Duodenal mucosa (tissue), 2 donors: ENCODE measurements at regions not wholly inside any gene's neighbourhood (a gene's known extent, or its start where the extent isn't known, plus 50 kb on each side); places are given as distances from the start of the nearest gene placed in this dataset.

ENCODE experiments used
- H3K27ac ChIP-seq: one replicate; pipeline ENCODE4 v1.7.0; 2013; ENCODE audit warnings: low read depth, low read length
- H3K27me3 ChIP-seq, 2 donors: one replicate each; pipeline ENCODE4 v1.7.0; 2013; ENCODE audit warnings: low read length in 2 of 2, control low read depth in 1 of 2; ENCODE audit not compliant: insufficient read depth in 2 of 2, control insufficient read depth in 1 of 2
- H3K36me3 ChIP-seq, 2 donors: one replicate each; pipeline ENCODE4 v1.7.0; 2013; ENCODE audit warnings: low read length in 2 of 2, control low read depth in 1 of 2; ENCODE audit not compliant: insufficient read depth in 2 of 2, control insufficient read depth in 1 of 2
- H3K4me1 ChIP-seq, 2 donors: one replicate each; pipeline ENCODE4 v1.7.0; 2013; ENCODE audit warnings: low read length in 2 of 2, control low read depth in 1 of 2; ENCODE audit not compliant: insufficient read depth in 2 of 2, control insufficient read depth in 1 of 2
- H3K4me3 ChIP-seq, 2 donors: one replicate each; pipeline ENCODE4 v1.7.0; 2013; ENCODE audit warnings: low read length in 2 of 2, low read depth in 1 of 2
- H3K9ac ChIP-seq, 2 donors: one replicate each; pipeline ENCODE4 v1.7.0; 2013; ENCODE audit warnings: low read length in 2 of 2, low read depth in 1 of 2
- H3K9me3 ChIP-seq, 2 donors: one replicate each; pipeline ENCODE4 v1.7.0; 2013; ENCODE audit warnings: low read length in 2 of 2, control low read depth in 1 of 2; ENCODE audit not compliant: control insufficient read depth in 1 of 2

DNA sequence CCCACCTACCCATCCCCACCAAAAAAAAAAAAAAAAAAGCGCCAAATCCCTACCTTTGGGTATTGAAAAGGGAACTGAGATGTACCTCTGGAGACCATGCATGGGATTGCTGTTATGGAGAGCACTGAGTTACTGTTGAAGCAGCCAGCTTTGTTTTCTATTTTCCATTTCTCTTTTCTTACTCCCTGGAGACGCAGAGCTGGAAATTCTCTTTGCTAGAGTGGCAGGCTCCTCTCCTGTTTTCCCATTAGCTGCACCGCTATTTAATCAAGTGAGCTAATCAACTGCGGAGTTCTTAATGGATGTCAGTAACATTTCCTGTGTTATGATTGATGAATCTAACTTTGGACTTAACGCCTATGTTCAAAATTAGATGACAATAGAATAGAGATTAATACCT is 136.1 kb upstream of the LMCD1 start:
- H3K4me1 ChIP-seq, result no peaks in the 10 kb centered on the region
- no peaks in the 10 kb centered on the region for H3K9me3 ChIP-seq
- H3K27me3 ChIP-seq, result no peaks in the 10 kb centered on the region
- H3K27ac ChIP-seq, result no peak overlapping the region
- no peak overlapping the region for H3K9ac ChIP-seq
- no peaks in the 10 kb centered on the region for H3K36me3 ChIP-seq
- no peak overlapping the region for H3K4me3 ChIP-seq

DNA sequence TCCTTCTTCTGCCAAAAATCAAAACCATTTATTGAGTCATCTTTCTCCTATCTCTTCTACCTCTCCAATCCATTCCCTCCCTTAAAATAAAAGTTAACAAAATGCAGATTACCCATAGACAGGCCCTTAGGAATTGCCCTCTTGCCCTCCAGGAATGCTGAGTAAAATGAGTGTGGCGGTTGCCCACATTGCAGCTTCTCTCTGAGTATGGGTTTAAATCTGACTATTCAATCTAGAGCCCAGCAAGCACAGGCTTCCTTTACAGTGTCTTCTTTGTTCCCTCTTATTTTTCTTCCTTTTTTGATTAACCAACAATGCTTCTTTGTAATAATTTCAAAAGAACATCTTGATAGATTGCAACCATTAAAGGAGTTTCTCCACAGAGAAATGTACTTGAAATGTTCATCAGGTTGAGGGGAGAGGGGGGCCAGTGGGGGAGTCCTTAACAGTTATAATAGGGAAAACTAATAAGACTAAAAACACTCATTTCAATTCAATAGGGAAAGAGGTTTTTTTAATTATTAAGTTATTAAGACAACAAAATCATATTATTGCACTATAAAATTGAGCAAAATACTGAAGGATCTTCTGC is 135.3 kb upstream of the LMCD1 start:
- Histone ChIP-seq H3K27ac (no peak overlapping the region), H3K9ac (no peak overlapping the region), H3K9me3 (no peaks in the 10 kb centered on the region), H3K4me3 (no peak overlapping the region), H3K4me1 (no peaks in the 10 kb centered on the region), H3K27me3 (no peaks in the 10 kb centered on the region), H3K36me3 (no peaks in the 10 kb centered on the region)

DNA sequence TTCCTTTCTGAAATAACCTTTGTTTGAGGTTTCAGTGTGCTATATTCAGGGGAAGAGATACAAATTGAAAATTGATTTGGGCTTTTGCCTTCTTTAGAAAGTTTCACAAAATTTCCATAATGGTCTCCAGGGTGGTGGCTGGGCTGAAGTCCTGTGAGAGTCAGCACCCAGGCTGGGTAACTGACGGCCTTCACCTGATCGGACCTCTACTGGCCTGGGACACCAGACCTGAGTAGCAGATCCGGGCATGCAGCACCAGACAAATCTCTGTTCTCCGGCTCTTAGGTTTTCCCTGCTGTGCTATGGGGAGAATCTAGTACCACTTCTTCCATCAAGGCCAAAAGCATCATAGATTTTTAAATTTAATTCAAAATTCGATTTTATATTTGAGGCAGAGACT is 133.0 kb upstream of the LMCD1 start:
- Histone ChIP-seq H3K27ac (no peak overlapping the region), H3K36me3 (no peaks in the 10 kb centered on the region), H3K9ac (no peak overlapping the region), H3K27me3 (no peaks in the 10 kb centered on the region), H3K4me1 (no peaks in the 10 kb centered on the region), H3K9me3 (no peaks in the 10 kb centered on the region), H3K4me3 (no peak overlapping the region)

DNA sequence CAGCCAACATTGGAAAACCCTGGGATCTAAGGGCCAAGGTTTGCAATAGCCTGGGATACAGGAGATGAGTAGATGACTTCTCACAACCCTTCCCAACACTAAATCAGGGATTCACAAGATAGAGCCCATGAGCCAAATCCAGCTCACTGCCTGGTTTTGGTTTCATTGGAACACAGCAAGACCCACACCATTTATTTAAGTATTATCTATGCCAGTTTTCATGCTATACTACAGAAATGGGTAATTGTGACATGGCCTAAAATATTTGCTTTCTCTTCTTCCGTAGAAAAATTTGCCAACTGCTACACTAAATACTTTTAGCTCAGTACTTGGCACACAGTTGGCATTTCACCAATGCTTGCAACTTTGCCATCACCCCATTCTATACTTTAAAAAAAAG is 132.0 kb upstream of the LMCD1 start:
- Histone ChIP-seq H3K27me3 (no peaks in the 10 kb centered on the region), H3K27ac (no peak overlapping the region), H3K9me3 (no peaks in the 10 kb centered on the region), H3K4me3 (no peak overlapping the region), H3K4me1 (no peaks in the 10 kb centered on the region), H3K9ac (no peak overlapping the region), H3K36me3 (no peaks in the 10 kb centered on the region)

DNA sequence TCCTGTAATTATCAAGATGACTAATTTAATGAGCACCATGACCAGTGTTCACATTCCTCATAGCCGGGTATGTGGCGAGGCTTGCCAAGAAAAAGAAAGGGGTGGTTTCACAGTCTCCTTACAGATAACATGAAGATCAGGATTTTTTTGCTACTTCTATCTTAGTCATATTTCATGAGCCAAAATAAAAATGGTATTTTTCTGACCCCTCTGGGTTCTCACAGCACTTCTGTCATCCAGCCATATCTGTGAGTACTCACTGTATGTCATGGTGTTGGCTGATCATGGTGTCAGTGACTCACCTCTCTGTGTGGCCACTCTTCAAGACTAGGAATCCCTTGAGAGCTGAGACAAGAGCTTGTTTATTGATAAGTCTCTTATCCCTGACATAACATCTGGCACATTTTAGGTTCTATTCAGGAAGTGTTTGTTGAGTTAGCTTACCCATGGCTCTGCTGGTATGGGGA is 130.5 kb upstream of the LMCD1 start:
- Histone ChIP-seq H3K4me1 (no peaks in the 10 kb centered on the region), H3K36me3 (no peaks in the 10 kb centered on the region), H3K9me3 (no peaks in the 10 kb centered on the region)

DNA sequence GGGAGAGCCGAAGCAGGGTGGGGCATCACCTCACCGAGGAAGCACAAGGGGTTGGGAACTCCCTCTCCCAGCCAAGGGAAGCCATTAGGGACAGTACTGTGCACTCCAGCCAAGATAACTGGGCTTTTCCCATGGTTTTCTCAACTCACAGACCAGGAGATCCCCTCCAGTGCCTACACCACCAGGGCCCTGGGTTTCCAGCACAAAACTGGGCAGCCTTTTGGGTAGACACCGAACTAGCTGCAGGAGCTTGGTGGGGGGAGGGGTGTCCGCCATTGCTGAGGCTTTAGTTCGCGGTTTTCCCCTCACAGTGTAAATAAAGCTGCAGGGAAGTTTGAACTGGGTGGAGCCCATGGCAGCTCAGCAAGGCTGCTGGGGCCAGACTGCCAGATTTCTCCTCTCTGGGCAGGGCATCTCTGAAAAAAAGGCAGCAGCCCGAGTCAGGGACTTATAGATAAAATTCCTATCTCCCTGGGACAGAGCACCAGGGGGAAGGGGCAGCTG is 129.6 kb upstream of the LMCD1 start:
- Histone ChIP-seq H3K9me3 (no peaks in the 10 kb centered on the region), H3K9ac (no peak overlapping the region), H3K4me3 (no peak overlapping the region), H3K36me3 (no peaks in the 10 kb centered on the region), H3K27me3 (no peaks in the 10 kb centered on the region), H3K4me1 (no peaks in the 10 kb centered on the region), H3K27ac (no peak overlapping the region)

More for the DNA sequence above, 130.5 kb upstream of the LMCD1 start:
- no peak overlapping the region for H3K9ac ChIP-seq
- no peak overlapping the region for H3K4me3 ChIP-seq
- no peaks in the 10 kb centered on the region for H3K27me3 ChIP-seq
- H3K27ac ChIP-seq, result no peak overlapping the region

DNA sequence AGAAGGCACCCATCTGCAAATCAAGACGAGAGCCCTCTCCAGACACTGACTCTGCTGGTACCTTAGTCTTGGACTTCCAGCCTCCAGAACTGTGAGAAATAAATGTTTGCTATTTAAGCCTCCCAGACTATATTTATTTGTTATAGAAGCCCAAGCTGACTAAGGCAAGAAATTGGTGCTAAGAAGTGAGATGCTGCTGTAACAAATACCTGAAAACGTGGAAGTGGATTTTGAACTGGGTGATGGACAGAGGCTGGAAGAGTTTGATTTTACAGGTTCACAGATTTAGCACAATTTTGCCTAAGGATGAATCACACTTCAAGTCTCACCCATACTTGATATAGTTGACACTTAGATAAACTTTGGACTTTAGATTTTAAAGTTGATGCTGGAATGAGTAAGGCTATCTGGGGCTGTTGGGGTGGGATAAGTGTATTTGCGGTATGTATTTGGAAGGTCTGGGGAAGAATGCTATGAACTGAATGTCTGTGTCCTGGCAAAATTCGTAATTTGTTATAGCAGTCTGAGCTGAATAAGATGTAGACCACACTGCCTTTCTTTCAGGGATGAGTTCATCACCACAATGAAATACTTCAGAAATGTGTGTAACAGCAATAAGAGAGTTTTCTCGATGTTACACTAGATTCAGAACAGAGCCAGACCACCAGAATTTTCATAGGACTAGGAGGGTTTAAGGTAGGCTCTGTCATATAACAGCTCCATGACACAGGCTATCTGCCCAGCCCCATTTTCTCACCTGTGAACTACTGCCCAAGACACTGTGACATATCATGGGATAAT is 120.5 kb upstream of the LMCD1 start:
- H3K4me1 ChIP-seq, result no peaks in the 10 kb centered on the region
- H3K36me3 ChIP-seq, result no peaks in the 10 kb centered on the region
- H3K27me3 ChIP-seq, result no peaks in the 10 kb centered on the region
- no peak overlapping the region for H3K9ac ChIP-seq
- H3K27ac ChIP-seq, result no peak overlapping the region
- no peaks in the 10 kb centered on the region for H3K9me3 ChIP-seq
- H3K4me3 ChIP-seq, result no peak overlapping the region

DNA sequence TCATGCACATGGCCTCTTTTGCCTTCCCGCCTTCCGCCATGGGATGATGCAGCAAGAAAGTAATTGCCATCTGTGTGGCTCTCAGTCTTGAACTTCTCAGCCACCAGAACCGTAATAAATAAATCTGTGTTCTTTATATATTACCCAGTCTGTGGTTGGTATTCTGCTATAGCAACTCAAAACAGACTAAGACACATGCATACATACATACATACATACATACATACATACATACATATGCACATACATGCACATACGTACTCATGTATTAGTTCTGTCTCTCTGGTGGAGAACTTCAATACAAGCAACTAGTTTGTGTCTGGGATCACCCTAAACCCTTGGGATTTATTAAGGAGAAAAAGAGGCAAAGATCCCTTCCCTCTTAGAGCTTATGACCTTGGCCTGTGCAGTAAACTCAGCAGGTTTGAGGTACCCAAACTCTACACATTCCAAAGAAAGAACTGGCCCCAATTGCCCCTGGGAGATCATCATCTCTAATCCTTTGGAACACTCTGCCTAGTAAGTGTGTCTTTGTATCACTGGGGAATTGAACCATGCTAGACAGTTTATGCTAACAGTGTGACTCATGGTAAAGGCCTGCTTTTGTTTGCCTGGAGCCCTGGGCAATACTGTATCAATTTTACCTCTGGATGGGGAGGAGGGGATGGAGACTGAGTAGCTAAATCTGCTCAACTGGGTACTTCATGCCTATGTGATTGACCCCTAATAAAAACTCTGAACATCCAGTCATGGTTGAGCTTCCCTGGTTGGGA is 115.6 kb upstream of the LMCD1 start:
- Histone ChIP-seq H3K27me3 (no peaks in the 10 kb centered on the region), H3K9me3 (no peaks in the 10 kb centered on the region), H3K27ac (no peak overlapping the region), H3K4me1 (no peaks in the 10 kb centered on the region), H3K9ac (no peak overlapping the region), H3K36me3 (no peaks in the 10 kb centered on the region), H3K4me3 (no peak overlapping the region)

DNA sequence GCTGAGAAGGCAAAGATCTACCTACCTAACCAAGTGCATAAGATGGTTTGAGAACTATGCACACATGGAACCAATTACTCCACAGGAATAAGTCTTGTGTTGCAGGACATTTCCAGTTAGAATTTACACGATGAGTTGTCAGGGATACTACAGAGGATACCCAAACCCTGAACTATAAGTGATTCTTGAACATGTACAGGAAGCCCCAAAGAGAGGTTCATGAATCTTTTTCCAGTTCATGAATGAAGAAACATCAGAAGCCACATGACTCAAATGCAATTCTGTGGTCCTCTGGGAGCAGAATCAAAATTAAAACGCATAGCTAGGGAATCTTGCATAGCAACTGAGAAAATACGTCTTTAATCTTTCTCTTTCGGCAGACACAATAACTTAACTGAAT is 114.1 kb upstream of the LMCD1 start:
- Histone ChIP-seq H3K36me3 (no peaks in the 10 kb centered on the region), H3K4me3 (no peak overlapping the region), H3K27me3 (no peaks in the 10 kb centered on the region), H3K27ac (no peak overlapping the region), H3K4me1 (no peaks in the 10 kb centered on the region), H3K9me3 (no peaks in the 10 kb centered on the region), H3K9ac (no peak overlapping the region)

DNA sequence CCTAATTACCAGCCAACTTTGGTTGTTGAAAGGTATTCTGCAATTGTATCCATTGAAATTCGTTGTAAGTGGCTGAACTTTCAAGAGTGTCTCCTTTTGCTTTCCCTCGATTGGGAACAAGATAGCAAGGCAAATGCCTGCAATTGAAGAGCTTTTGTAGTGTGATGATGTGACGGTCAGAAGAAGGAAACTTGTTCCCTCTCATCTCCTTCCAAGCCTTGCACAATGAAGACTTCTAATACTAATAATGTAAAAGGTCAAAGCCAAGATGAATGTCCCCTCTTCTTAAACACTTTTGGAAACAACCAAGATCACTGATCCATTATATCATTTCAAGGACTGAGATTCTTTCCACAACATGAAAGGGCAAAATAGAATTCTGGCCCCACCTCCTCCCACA is 101.9 kb upstream of the LMCD1 start:
- no peaks in the 10 kb centered on the region for H3K4me1 ChIP-seq
- no peak overlapping the region for H3K27ac ChIP-seq
- H3K9ac ChIP-seq, result no peak overlapping the region
- H3K9me3 ChIP-seq, result no peaks in the 10 kb centered on the region
- no peaks in the 10 kb centered on the region for H3K36me3 ChIP-seq
- no peak overlapping the region for H3K4me3 ChIP-seq
- no peaks in the 10 kb centered on the region for H3K27me3 ChIP-seq
